Endothelial cell of umbilical vein (primary cell): ENCODE measurements at regions not wholly inside any gene's neighbourhood (a gene's known extent, or its start where the extent isn't known, plus 50 kb on each side); places are given as distances from the start of the nearest gene placed in this dataset.

Experiments
- BruUV-seq: library from RNA; stranded (reverse); fragments of 400-500 nt; replicated peaks from 2 replicates; lab custom pipeline; 2021; lab: Mats Ljungman, UMichigan
- CTCF ChIA-PET: fragments of 300-600, 350-600 bp; sonication (Branson Sonifier 250); formaldehyde crosslinking; loops from one replicate; lab custom pipeline; 2021; ENCODE audit warnings: antibody characterized with exemption, inconsistent platforms; lab: Charles Lee
- POLR2A ChIA-PET: fragments of 300-600, 350-600 bp; sonication (Branson Sonifier 250); formaldehyde crosslinking; loops from one replicate; lab custom pipeline; 2021; ENCODE audit warnings: antibody characterized with exemption, inconsistent platforms; lab: Charles Lee
- DNase-seq: peaks from one replicate; pipeline ENCODE4 v3.0.0-alpha.2; 2011; ENCODE audit warnings: low read depth, low spot score
- FAIRE-seq: peaks from 2 replicates; lab custom pipeline; 2011; peaks lifted over from hg19 to GRCh38; lab: Jason Lieb, UNC
- H2AFZ ChIP-seq: 2 replicates; pipeline ENCODE4 v1.6.0; 2012; ENCODE audit warnings: low read depth, low read length, control low read depth, inconsistent platforms
- H3K27ac ChIP-seq: 2 replicates; pipeline ENCODE4 v1.5.1; 2011; ENCODE audit warnings: low read depth, mild to moderate bottlenecking, control low read depth, low read length, moderate library complexity; ENCODE audit not compliant: insufficient read depth
- H3K27me3 ChIP-seq, 2 experiments: 2 replicates each; pipeline versions ENCODE4 v1.6.0 to v1.6.1; 2011; ENCODE audit warnings: low read length in 2 of 2, mixed read lengths in 1 of 2; ENCODE audit not compliant: control insufficient read depth in 2 of 2, insufficient read depth in 2 of 2
- H3K36me3 ChIP-seq, 2 experiments: 2 replicates in 1 of 2; 3 replicates in 1 of 2; pipeline ENCODE4 v1.5.1; 2011; ENCODE audit warnings: low read length in 2 of 2, mild to moderate bottlenecking in 1 of 2, moderate library complexity in 1 of 2; ENCODE audit not compliant: control insufficient read depth in 2 of 2, insufficient read depth in 2 of 2; ENCODE audit errors: extremely low read depth in 1 of 2
- H3K4me1 ChIP-seq: 3 replicates; pipeline ENCODE4 v1.5.1; 2011; ENCODE audit warnings: mild to moderate bottlenecking, low read length; ENCODE audit not compliant: control insufficient read depth, insufficient read depth; ENCODE audit errors: extremely low read depth
- H3K4me2 ChIP-seq: 2 replicates; pipeline ENCODE4 v1.6.1; 2011; ENCODE audit warnings: low read length, control low read depth, mixed read lengths; ENCODE audit not compliant: insufficient read depth
- H3K4me3 ChIP-seq, 3 experiments: fragments of 200-600 bp in 1 of 3; sonication (generic), shearing (Covaris generic) in 1 of 3; replicated peaks in 1 of 3; 2 replicates each; pipeline ENCODE4 v1.5.1; 2011 to 2016; ENCODE audit warnings: control low read depth in 3 of 3, low read length in 3 of 3, mild to moderate bottlenecking in 2 of 3, inconsistent platforms in 1 of 3, low read depth in 1 of 3, moderate library complexity in 1 of 3; ENCODE audit not compliant: insufficient read depth in 1 of 3
- H3K79me2 ChIP-seq: 2 replicates; pipeline ENCODE4 v1.6.0; 2012; ENCODE audit warnings: low read length, inconsistent platforms; ENCODE audit not compliant: control insufficient read depth, insufficient read depth
- H3K9ac ChIP-seq: replicated peaks from 2 replicates; pipeline ENCODE3; 2011; ENCODE audit warnings: low read length, control low read depth; ENCODE audit not compliant: insufficient read depth; ENCODE audit errors: extremely low read depth
- H3K9me1 ChIP-seq: replicated peaks from 3 replicates; pipeline ENCODE4 v1.6.0; 2011; ENCODE audit warnings: mild to moderate bottlenecking, low read length; ENCODE audit not compliant: control insufficient read depth, insufficient read depth; ENCODE audit errors: extremely low read depth
- H3K9me3 ChIP-seq: replicated peaks from 2 replicates; pipeline ENCODE4 v1.5.1; 2012; ENCODE audit warnings: low read length, inconsistent platforms; ENCODE audit not compliant: control insufficient read depth, insufficient read depth
- H4K20me1 ChIP-seq: replicated peaks from 2 replicates; pipeline ENCODE3; 2011; ENCODE audit warnings: mild to moderate bottlenecking, low read length; ENCODE audit not compliant: control insufficient read depth, insufficient read depth; ENCODE audit errors: extremely low read depth
- EZH2 ChIP-seq: IDR thresholded peaks from 2 replicates; pipeline ENCODE4 v1.6.1; 2012; ENCODE audit warnings: borderline replicate concordance, low read depth, mild to moderate bottlenecking, moderate library complexity, low read length, inconsistent platforms; ENCODE audit not compliant: severe bottlenecking
- FOS ChIP-seq: IDR thresholded peaks from 2 replicates; pipeline ENCODE4 v1.6.1; 2011; ENCODE audit warnings: mild to moderate bottlenecking, low read length, moderate library complexity, borderline replicate concordance; ENCODE audit not compliant: insufficient read depth
- GATA2 ChIP-seq: IDR thresholded peaks from 2 replicates; pipeline ENCODE4 v1.7.0; 2011; ENCODE audit warnings: low read depth, mild to moderate bottlenecking, moderate library complexity, mixed read lengths, low read length; ENCODE audit not compliant: insufficient read length, insufficient read depth
- JUN ChIP-seq: IDR thresholded peaks from 2 replicates; pipeline ENCODE4 v1.6.1; 2011; ENCODE audit warnings: borderline replicate concordance, low read depth; ENCODE audit not compliant: insufficient read length, insufficient read depth
- MYC ChIP-seq: IDR thresholded peaks from one replicate; pipeline ENCODE4 v1.6.1; 2011; ENCODE audit warnings: mild to moderate bottlenecking, low read depth, low read length
- POLR2A ChIP-seq: IDR thresholded peaks from 2 replicates; pipeline ENCODE4 v1.6.1; 2012; ENCODE audit warnings: low read depth, mild to moderate bottlenecking, control low read depth, low read length
- POLR2AphosphoS5 ChIP-seq: IDR thresholded peaks from 2 replicates; pipeline ENCODE4 v1.6.1; 2012; ENCODE audit warnings: low read depth, mild to moderate bottlenecking, control low read depth, low read length, moderate library complexity; ENCODE audit not compliant: insufficient read depth
- dilution Hi-C: fragments of 300-500 bp; cut with MboI; formaldehyde crosslinking; loops from one replicate; pipeline ENCODE4 v1.15.0; 2019; ENCODE audit warnings: low sequenced_read_pairs; ENCODE audit not compliant: extremely low pct_ligation_motif_present
- intact Hi-C: fragments of 100-400 bp; cut with micrococcal nuclease; formaldehyde crosslinking; loops from one replicate; pipeline ENCODE4 v1.10.0; 2022
- TF ChIP-seq, protein P1 (sequence below), 2 donors: IDR thresholded peaks; 1 replicate in 1 of 2; 2 replicates in 1 of 2; pipeline ENCODE4 v1.5.1; 2011; ENCODE audit warnings: low read length in 2 of 2, mild to moderate bottlenecking in 2 of 2, moderate library complexity in 2 of 2, control low read depth in 1 of 2, inconsistent platforms in 1 of 2, low read depth in 1 of 2; ENCODE audit not compliant: insufficient read depth in 1 of 2; ENCODE audit errors: extremely low read depth in 1 of 2
- TF ChIP-seq, protein P2 (sequence below): IDR thresholded peaks from 2 replicates; pipeline ENCODE4 v1.6.1; 2011; ENCODE audit not compliant: insufficient read depth, insufficient read length

DNA sequence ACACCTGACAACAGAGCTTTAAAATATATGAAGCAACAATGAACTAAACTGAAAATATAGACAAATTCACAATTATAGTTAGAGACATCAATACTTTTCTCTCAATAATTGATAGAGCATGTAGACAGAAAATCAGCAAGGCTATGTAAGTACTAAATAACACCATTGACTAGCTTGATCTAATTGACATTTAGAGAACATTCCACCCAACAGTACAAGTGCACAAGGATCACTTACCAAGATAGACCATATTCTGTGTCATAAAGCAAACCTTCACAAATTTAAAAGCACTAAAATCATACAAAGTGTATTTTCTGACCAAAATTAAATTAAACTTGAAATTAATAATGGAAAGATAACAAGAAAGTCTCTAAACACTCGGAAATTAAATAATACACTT, 562.5 kb downstream of the INSC start:
- H4K20me1 ChIP-seq, result no peaks in the 10 kb centered on the region
- no peaks in the 10 kb centered on the region for H3K9me3 ChIP-seq
- H3K4me2 ChIP-seq, result no peak overlapping the region
- intact Hi-C loops (no loop called here), dilution Hi-C loops (no loop called here)
- H3K9me1 ChIP-seq, result no peaks in the 10 kb centered on the region
- H3K4me1 ChIP-seq, result no peaks in the 10 kb centered on the region
- H3K36me3 ChIP-seq, result no peaks in the 10 kb centered on the region
- no peaks in the 10 kb centered on the region for H3K79me2 ChIP-seq
- no peaks in the 10 kb centered on the region for H3K27me3 ChIP-seq
- TF ChIP-seq, protein P1, sequence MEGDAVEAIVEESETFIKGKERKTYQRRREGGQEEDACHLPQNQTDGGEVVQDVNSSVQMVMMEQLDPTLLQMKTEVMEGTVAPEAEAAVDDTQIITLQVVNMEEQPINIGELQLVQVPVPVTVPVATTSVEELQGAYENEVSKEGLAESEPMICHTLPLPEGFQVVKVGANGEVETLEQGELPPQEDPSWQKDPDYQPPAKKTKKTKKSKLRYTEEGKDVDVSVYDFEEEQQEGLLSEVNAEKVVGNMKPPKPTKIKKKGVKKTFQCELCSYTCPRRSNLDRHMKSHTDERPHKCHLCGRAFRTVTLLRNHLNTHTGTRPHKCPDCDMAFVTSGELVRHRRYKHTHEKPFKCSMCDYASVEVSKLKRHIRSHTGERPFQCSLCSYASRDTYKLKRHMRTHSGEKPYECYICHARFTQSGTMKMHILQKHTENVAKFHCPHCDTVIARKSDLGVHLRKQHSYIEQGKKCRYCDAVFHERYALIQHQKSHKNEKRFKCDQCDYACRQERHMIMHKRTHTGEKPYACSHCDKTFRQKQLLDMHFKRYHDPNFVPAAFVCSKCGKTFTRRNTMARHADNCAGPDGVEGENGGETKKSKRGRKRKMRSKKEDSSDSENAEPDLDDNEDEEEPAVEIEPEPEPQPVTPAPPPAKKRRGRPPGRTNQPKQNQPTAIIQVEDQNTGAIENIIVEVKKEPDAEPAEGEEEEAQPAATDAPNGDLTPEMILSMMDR (IDR thresholded peaks at IDR 0.05; ENCODE audit: extremely low read depth in 1 of 2, insufficient read depth in 1 of 2, low read depth in 1 of 2, low read length in 2 of 2), result no peak
- no peak for TF ChIP-seq MYC
- TF ChIP-seq JUN, result no peak
- TF ChIP-seq POLR2AphosphoS5, result no peak
- TF ChIP-seq FOS, result no peak
- TF ChIP-seq GATA2, result no peak
- no peak for TF ChIP-seq POLR2A
- TF ChIP-seq, protein P2, sequence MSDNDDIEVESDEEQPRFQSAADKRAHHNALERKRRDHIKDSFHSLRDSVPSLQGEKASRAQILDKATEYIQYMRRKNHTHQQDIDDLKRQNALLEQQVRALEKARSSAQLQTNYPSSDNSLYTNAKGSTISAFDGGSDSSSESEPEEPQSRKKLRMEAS, result no peak
- TF ChIP-seq EZH2, result no peak
- no peak overlapping the region for H2AFZ ChIP-seq
- H3K27ac ChIP-seq, result no peak overlapping the region
- BruUV-seq, result no TSS peak
- H3K9ac ChIP-seq, result no peak overlapping the region
- CTCF ChIA-PET, result no interaction called here
- H3K4me3 ChIP-seq, result no peak overlapping the region
- DNase-seq (no peak), FAIRE-seq (no peak)
- POLR2A ChIA-PET, result no interaction called here
